ENCODE measurements at regions not wholly inside any gene's neighbourhood (a gene's known extent, or its start where the extent isn't known, plus 50 kb on each side); places are given as distances from the start of the nearest gene placed in this dataset.

GRCh38 chr11:37571246-37571645 lies 973.2 kb upstream of the RAG2 start:
- no peak for TF ChIP-seq POLR2A (IDR thresholded peaks at IDR 0.05; ENCODE audit: low read length)
- TF ChIP-seq GATA1 (IDR thresholded peaks at IDR 0.05; ENCODE audit: low read depth, low read length), result no peak
